ENCODE measurements at regions not wholly inside any gene's neighbourhood (a gene's known extent, or its start where the extent isn't known, plus 50 kb on each side); places are given as distances from the start of the nearest gene placed in this dataset.
"Not testable (repeated sequence)": the region's sequence is repeated elsewhere in the genome, so short reads cannot be mapped to it uniquely, and the experiment has no call there.

DNA sequence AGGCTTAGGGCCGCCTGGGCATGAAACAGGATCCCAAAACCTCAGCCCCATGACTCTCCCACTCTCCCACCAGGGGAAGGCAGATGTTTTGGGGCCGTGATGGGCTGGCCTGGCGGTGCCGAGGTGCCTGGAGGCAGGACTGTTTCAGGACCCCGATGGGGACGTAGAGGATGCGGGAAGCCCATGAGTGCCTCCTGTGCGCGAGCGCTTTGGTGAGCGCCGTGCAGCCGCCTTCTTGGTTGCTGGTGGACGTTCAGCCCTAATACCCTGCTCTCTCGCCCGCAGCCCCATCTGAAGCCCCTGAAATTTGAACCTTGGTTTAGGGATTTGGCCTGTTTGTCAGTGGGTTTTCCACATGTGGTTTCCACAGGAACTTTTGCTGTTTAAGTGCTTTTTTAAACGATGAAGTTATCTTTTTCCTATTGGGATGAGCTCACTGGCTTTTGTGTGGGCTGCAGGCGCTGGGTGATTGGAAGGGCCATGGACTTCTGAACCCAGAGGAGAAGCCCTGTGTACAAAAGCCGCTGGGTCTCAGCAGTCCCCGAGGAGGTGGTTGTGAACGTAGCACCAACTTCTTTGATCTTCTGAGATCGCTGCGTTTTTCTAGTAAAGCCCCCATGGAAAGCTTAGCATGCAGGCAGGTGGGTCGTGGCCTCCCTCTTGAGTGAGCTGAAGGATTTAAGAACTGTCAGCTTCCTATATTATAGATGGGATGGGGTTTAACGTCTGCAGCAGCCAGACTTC lies 145.7 kb downstream of the NPIPB11 start:
- not testable (repeated sequence) for H3K36me3 Mint-ChIP-seq (ENCODE audit: insufficient read depth); DNase-seq; H3K4me3 Mint-ChIP-seq; ATAC-seq; H3K4me1 Mint-ChIP-seq (ENCODE audit: low read depth); H3K27me3 Mint-ChIP-seq (ENCODE audit: low read depth); H3K9me3 Mint-ChIP-seq

DNA sequence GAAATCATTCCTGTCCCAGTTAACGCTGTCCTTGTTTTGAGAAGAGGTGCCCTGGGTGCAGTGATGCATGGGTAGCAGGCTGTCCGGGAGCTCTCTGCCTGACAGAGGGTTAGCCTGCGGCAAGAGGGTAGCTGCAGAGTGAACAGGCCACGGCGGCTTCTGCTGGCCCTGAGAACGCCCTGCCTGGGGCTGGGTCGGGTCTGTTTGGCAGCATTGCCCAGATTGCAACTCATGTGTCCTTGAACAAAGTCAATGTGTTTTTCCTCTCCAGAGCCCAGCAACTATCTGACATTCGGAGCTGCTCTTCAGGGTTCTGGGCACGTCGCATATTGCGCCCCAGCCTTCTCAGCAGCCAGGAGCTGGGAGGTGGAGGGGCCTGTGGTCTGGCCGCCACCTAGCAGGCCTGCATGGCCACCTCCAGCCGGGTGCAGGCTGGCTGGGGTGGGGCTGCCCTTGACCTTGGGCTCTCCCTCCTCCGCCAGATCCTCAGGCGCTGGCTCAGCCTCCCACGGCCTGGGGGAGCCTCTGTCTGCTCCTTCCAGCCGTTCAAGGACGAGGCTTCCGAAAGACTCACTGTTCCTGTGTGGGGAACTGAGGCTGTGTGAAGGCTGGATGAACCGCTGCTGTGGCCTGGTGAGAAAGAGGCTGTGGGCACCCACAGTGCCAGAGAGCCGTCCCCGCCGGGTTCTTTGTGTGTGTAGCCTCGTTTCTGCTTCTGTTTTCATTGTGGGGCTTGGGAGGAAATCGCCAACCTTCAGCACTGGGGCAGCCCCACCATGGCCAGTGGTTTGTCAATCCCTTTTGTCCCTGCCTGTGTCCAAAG lies 146.7 kb downstream of the NPIPB11 start:
- not testable (repeated sequence) for H3K36me3 Mint-ChIP-seq (ENCODE audit: insufficient read depth); DNase-seq; ATAC-seq; H3K9me3 Mint-ChIP-seq; H3K27me3 Mint-ChIP-seq (ENCODE audit: low read depth); H3K4me3 Mint-ChIP-seq; H3K4me1 Mint-ChIP-seq (ENCODE audit: low read depth)

GRCh38 chr16:29258946-29259634 lies 147.4 kb downstream of the NPIPB11 start:
- not testable (repeated sequence) for H3K4me1 Mint-ChIP-seq (ENCODE audit: low read depth); H3K4me3 Mint-ChIP-seq; H3K9me3 Mint-ChIP-seq; H3K27me3 Mint-ChIP-seq (ENCODE audit: low read depth); ATAC-seq; DNase-seq; H3K36me3 Mint-ChIP-seq (ENCODE audit: insufficient read depth)

DNA sequence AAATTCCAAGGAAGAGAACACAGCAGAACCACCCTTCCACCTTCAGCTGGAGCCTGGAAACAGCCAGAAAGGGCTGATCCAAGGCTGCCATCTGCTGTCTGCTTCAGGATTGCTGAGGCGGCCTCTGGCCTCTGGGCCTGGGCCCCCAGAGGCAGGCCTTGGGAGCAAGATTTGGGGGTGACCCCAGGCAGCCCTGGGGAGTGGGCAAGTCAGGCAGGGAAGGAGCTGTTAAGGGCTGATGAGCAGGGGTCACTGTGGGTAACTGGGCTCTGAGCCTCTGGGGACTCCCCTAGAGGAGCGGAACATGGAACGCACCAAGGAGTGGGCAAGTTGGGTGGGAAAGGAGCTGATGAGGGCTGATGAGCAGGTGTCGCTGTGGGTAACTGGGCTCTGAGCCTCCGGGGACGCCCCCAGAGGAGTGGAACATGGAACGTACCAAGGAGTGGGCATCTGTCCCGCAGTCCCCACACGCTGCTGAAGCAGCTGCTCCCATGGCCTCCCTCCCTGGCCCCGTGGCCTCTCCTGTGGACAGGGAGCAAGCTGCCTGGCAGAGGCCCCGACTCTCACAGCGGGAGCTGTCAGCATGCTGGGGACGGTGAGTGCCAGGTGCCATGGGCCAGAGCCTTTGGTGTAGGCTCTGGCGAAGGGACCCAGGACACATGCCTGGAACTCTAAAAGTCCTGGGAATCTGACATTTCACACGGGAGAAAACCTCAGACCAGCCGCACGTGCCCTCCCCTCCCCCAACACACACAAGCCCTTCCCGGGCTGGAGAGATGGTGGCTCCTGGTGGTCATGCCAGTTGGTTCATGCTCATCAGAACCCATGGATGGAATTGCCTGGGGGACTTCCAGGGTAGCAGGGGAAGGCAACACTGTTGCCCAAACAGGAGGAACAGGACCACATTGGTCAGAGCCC lies 148.8 kb downstream of the NPIPB11 start:
- not testable (repeated sequence) for ATAC-seq; H3K9me3 Mint-ChIP-seq; H3K27me3 Mint-ChIP-seq (ENCODE audit: low read depth); H3K36me3 Mint-ChIP-seq (ENCODE audit: insufficient read depth); H3K4me1 Mint-ChIP-seq (ENCODE audit: low read depth); DNase-seq; H3K4me3 Mint-ChIP-seq

- H3K9me3 Mint-ChIP-seq, result no peaks in the 10 kb centered on the region
- peaks cover 1% of the 10 kb centered on the region for H3K4me1 Mint-ChIP-seq (ENCODE audit: low read depth)
- no peak overlapping the region for H3K4me3 Mint-ChIP-seq
- H3K27me3 Mint-ChIP-seq (ENCODE audit: low read depth), result no peaks in the 10 kb centered on the region
- ATAC-seq (no peak), DNase-seq (no peak)
- peaks cover 4% of the 10 kb centered on the region for H3K36me3 Mint-ChIP-seq (ENCODE audit: insufficient read depth)
Measured at GRCh38 chr16:29256501-29256981, 150.0 kb downstream of the NPIPB11 start.

GRCh38 chr16:29255957-29256356 lies 150.6 kb downstream of the NPIPB11 start:
- H3K4me3 Mint-ChIP-seq; H3K9me3 Mint-ChIP-seq; H3K36me3 Mint-ChIP-seq (ENCODE audit: insufficient read depth); H3K4me1 Mint-ChIP-seq (ENCODE audit: low read depth); DNase-seq; ATAC-seq; H3K27me3 Mint-ChIP-seq (ENCODE audit: low read depth): not testable (repeated sequence)

GRCh38 chr16:29255496-29255796 lies 151.1 kb downstream of the NPIPB11 start:
- not testable (repeated sequence) for H3K36me3 Mint-ChIP-seq (ENCODE audit: insufficient read depth); H3K4me3 Mint-ChIP-seq; DNase-seq; H3K27me3 Mint-ChIP-seq (ENCODE audit: low read depth); H3K4me1 Mint-ChIP-seq (ENCODE audit: low read depth); H3K9me3 Mint-ChIP-seq; ATAC-seq

- Mint-ChIP-seq H3K27me3 (ENCODE audit: low read depth) (no peaks in the 10 kb centered on the region), H3K4me1 (ENCODE audit: low read depth) (peaks cover 1% of the 10 kb centered on the region), H3K9me3 (no peaks in the 10 kb centered on the region), H3K4me3 (no peak overlapping the region), H3K36me3 (ENCODE audit: insufficient read depth) (peaks cover 9% of the 10 kb centered on the region)
- no peak for ATAC-seq
- DNase-seq, result no peak
Measured at GRCh38 chr16:29254676-29255495, 151.6 kb downstream of the NPIPB11 start.

DNA sequence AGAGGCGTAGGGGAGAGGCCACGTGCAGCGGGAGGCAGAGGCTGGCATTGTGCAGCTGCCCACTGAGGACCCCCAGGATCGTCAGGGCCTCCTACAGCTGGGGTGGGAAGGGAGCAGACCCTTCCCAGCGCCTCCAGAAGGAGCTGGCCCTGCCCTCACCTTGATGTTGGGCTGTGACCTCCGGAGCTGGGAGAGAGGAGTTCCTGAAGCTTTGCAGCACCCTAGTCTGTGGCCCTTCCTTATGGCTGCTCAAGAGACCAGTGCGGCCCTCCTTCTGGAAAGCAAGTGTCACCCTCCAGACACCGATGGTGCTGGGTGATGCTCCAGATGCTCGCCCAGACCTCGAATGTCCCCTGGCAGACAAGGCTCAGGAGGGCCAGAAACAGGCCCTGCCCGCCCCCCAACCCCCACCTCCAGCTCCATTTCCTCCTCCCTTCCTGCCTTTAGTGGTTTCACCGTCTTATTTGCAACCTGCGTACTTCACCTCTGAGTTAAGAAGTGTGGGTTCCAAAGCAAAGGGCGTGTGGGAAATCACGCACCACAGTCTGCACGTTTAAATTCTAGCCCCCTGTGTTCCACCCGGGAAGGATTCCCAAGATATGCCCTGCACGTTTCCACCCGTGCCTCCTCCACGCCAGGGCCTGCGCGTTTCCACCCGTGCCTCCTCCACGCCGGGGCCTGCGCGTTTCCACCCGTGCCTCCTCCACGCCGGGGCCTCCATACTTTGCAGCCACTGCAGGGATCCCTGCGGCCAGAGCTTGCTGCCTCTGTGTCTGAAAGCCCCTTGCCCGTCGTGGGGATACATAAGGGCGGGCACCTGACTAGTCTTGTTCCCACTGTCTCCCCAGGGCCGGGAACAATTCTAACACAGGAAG lies 152.6 kb downstream of the NPIPB11 start:
- not testable (repeated sequence) for DNase-seq; H3K4me1 Mint-ChIP-seq (ENCODE audit: low read depth); H3K4me3 Mint-ChIP-seq; ATAC-seq; H3K9me3 Mint-ChIP-seq; H3K27me3 Mint-ChIP-seq (ENCODE audit: low read depth)
- peaks cover 13% of the 10 kb centered on the region for H3K36me3 Mint-ChIP-seq (ENCODE audit: insufficient read depth)

DNA sequence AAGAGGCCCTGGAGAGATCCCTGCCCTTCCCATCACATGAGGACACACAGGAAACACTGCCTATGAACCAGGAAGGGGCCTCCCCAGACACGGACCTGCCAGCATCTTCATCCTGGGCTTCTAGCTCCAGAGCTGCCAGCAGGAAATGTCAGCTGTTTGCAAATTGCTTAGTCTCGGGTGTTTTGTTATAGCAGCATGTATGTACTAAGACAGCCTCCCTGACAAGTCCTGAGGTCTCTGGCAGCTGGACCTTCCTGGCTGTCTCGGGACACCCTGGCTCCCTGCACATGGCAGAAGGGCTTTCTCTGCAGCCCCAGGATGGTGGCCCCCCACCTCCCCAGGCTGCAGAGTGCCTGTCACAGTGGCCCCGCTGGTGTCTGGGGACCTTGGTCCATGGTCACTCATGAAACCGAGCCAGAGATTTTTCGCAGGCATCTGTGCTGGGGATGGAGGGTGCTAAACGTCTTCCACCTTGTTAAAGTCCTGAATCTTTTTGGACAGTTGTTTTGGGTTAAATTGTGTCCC lies 153.4 kb downstream of the NPIPB11 start:
- not testable (repeated sequence) for H3K9me3 Mint-ChIP-seq; H3K4me3 Mint-ChIP-seq; ATAC-seq; H3K27me3 Mint-ChIP-seq (ENCODE audit: low read depth); DNase-seq
- Mint-ChIP-seq H3K4me1 (ENCODE audit: low read depth) (peaks cover 14% of the 10 kb centered on the region), H3K36me3 (ENCODE audit: insufficient read depth) (peaks cover 13% of the 10 kb centered on the region)

DNA sequence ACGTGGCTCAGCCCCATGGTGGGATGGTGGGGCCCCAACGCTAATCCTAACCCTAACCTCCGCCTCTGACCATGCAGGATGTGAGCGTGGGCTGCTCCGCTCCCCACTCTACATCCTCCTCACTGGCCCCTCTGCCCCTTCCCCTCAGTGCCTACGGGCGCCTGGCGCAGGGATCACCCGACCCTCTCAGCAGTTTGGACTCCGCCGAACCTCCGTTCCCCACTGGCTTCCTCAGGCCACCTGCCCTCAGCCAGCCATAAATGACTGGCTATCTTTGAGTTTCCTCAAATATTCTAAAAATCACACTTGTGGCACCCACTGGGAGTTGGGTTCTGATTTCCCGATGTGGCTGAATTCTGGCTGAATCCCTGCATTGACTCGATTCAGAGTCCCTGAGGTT lies 154.2 kb downstream of the NPIPB11 start:
- Mint-ChIP-seq H3K36me3 (ENCODE audit: insufficient read depth) (peaks cover 13% of the 10 kb centered on the region), H3K4me1 (ENCODE audit: low read depth) (peaks cover 18% of the 10 kb centered on the region)
- not testable (repeated sequence) for ATAC-seq; H3K4me3 Mint-ChIP-seq; DNase-seq; H3K27me3 Mint-ChIP-seq (ENCODE audit: low read depth); H3K9me3 Mint-ChIP-seq

DNA sequence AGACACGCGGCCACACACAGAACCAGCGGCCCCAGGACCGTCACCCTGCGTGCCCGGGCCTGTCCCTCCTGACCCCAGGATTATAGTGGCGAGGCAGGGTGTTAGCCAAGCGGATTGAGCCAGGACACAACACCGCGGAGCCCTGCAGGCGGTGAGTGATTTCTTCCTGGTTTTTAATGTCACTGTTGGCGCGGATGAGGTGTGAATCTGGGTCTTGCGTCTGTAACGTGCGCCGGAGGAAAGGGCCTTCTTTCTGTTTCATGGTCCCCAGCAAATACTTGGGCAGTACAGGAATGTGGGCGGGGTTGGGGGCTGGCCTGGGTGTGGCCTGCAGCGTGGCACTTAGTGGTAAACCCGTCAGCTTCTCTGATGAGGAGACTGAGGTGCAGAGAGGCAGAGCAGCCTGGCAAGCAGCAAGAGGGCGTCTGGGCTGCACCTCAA lies 154.9 kb downstream of the NPIPB11 start:
- H3K27me3 Mint-ChIP-seq (ENCODE audit: low read depth); ATAC-seq; H3K4me3 Mint-ChIP-seq; H3K9me3 Mint-ChIP-seq; DNase-seq: not testable (repeated sequence)
- H3K36me3 Mint-ChIP-seq (ENCODE audit: insufficient read depth), result peaks cover 12% of the 10 kb centered on the region
- H3K4me1 Mint-ChIP-seq (ENCODE audit: low read depth), result peaks cover 18% of the 10 kb centered on the region
